DND-41 (cell line): ENCODE measurements at regions not wholly inside any gene's neighbourhood (a gene's known extent, or its start where the extent isn't known, plus 50 kb on each side); places are given as distances from the start of the nearest gene placed in this dataset.

Experiments used
- EZH2 ChIP-seq: IDR thresholded peaks from 3 replicates; pipeline ENCODE4 v1.6.1; 2012; ENCODE audit warnings: borderline replicate concordance, low read depth, mild to moderate bottlenecking, moderate library complexity, low read length, inconsistent platforms; ENCODE audit not compliant: severe bottlenecking
- TF ChIP-seq, protein P1 (sequence below): IDR thresholded peaks from 2 replicates; pipeline ENCODE4 v1.5.1; 2012; ENCODE audit warnings: borderline replicate concordance, low read length, moderate library complexity, mild to moderate bottlenecking; ENCODE audit not compliant: poor library complexity, severe bottlenecking; ENCODE audit errors: extremely low read depth

DNA sequence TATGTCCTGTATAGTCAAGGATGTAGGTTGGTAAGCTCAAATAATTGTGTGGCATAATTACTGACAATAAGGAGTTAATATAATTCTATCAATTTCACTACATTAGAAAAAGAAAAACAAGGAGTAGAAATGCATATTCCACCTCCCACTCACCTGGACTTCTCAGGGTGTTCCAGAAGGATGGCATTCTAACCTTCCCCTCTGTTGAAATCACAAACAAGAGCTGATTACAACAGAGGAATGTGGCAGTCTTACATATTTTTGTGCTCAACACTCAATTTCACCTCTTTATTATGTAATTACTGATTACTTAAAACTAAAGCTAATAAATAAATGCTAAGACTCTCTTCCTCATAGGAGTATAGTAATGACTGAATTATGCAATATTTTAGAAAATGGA is 745.3 kb downstream of the DTWD2 start:
- TF ChIP-seq, protein P1, sequence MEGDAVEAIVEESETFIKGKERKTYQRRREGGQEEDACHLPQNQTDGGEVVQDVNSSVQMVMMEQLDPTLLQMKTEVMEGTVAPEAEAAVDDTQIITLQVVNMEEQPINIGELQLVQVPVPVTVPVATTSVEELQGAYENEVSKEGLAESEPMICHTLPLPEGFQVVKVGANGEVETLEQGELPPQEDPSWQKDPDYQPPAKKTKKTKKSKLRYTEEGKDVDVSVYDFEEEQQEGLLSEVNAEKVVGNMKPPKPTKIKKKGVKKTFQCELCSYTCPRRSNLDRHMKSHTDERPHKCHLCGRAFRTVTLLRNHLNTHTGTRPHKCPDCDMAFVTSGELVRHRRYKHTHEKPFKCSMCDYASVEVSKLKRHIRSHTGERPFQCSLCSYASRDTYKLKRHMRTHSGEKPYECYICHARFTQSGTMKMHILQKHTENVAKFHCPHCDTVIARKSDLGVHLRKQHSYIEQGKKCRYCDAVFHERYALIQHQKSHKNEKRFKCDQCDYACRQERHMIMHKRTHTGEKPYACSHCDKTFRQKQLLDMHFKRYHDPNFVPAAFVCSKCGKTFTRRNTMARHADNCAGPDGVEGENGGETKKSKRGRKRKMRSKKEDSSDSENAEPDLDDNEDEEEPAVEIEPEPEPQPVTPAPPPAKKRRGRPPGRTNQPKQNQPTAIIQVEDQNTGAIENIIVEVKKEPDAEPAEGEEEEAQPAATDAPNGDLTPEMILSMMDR = no peak
- no peak for TF ChIP-seq EZH2
